Ovary (tissue), 7 donors: ENCODE measurements at regions not wholly inside any gene's neighbourhood (a gene's known extent, or its start where the extent isn't known, plus 50 kb on each side); places are given as distances from the start of the nearest gene placed in this dataset.
"Not testable (repeated sequence)": the region's sequence is repeated elsewhere in the genome, so short reads cannot be mapped to it uniquely, and the experiment has no call there.

Experiments used
- DNase-seq, 5 donors: peaks; one replicate each; pipeline ENCODE4 v3.0.0-alpha.2; 2019 to 2020
- H3K27ac ChIP-seq, 2 donors: fragments of 200-600 bp; one replicate each; pipeline versions ENCODE4 v1.5.1 to v1.8.0; 2019 to 2022
- H3K27me3 ChIP-seq: fragments of 200-600 bp; one replicate; pipeline ENCODE4 v1.8.0; 2022
- H3K36me3 ChIP-seq: fragments of 200-600 bp; sonication (generic); one replicate; pipeline ENCODE4 v1.5.1; 2019
- H3K4me1 ChIP-seq: one replicate; pipeline ENCODE4 v1.8.1; 2013; ENCODE audit warnings: mild to moderate bottlenecking, moderate library complexity; ENCODE audit not compliant: insufficient read depth
- H3K4me3 ChIP-seq: fragments of 200-600 bp; sonication (generic); one replicate; pipeline ENCODE4 v1.5.1; 2017
- H3K9me3 ChIP-seq, 2 donors: fragments of 200-600 bp in 1 of 2; sonication (generic) in 1 of 2; one replicate each; pipeline versions ENCODE4 v1.5.1 to v1.8.1; 2013 to 2019; ENCODE audit warnings: mild to moderate bottlenecking in 1 of 2, moderate library complexity in 1 of 2
- EP300 ChIP-seq: sonication (generic); formaldehyde crosslinking; IDR thresholded peaks from one replicate; pipeline ENCODE4 v1.6.1; 2017; ENCODE audit warnings: antibody characterized with exemption
- POLR2A ChIP-seq: fragments of 450-650 bp; IDR thresholded peaks from one replicate; pipeline ENCODE4 v1.6.1; 2017; ENCODE audit warnings: antibody characterized with exemption, mild to moderate bottlenecking, moderate library complexity
- WGBS, 3 donors: extraction: QIAGEN DNeasy Blood & Tissue Kit in 1 of 3; methylation state at CpG; one replicate each; pipeline versions ENCODE4 v1.1.5 to v1.1.7; 2013 to 2017; 5-methylcytosine and 5-hydroxymethylcytosine counted together
- intact Hi-C, 4 donors: fragments of 100-400 bp; cut with DNase I; formaldehyde crosslinking; loops; one replicate each; pipeline versions ENCODE4 v1.11.0 to v1.15.1; 2022 to 2023
- TF ChIP-seq, protein P1 (sequence below), 3 donors: fragments of 450-650 bp in 2 of 3; fragments of 200-600 bp in 1 of 3; IDR thresholded peaks; one replicate each; pipeline versions ENCODE4 v1.5.1 to v1.8.0; 2016 to 2022; ENCODE audit warnings: antibody characterized with exemption in 3 of 3, mild to moderate bottlenecking in 1 of 3
- donor health status: DM: no; HTN: no; CAD: no; lungs with moderate emphysema.
- donor health status: DM: no; HTN: no; CAD: no.
- donor health status: Bipolar disorder and iron deficiency.
- donor health status: DM: no; HTN: no; CAD: no.
- donor health status: DM: yes; HTN: yes; CAD: no.

DNA sequence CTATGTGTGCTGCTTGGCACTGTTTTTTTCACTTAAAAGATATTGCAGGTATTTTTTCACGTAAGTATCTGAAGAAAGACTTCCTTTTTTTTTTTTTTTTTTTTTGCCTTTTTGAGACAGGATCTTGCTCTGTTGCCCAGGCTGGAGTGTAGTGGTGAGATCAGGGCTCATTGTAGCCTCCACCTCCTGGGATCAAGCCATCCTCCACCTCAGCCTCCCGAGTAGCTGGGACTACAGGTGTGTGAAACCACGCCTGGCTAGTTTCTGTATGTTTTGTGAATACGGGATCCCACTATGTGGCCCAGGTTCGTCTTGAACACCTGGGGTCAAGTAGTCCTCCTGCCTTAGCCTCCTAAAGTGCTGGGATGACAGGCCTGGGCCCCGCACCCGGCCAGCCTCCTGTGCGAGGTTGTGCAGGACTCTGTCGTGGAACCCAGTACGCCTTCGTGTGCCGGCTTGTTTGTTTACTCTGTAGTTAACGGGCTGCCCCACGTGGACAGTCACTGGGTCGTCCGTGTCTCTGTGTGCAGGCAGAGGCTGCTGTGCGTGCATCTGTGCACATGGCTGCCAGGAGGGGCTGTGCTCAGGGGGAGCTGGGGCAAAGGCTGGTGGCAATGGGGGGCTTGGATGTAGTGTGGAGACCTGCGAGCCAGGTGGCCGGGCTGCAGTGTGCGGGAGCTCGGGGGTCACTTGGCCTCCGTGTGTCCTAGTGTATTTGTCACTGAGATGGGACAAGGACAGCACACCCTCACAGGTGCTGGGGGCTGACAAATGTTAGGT is 179.5 kb downstream of the ADRA2C start:
- no peak for DNase-seq
- Histone ChIP-seq H3K4me1 (no peaks in the 10 kb centered on the region), H3K36me3 (no peaks in the 10 kb centered on the region), H3K4me3 (no peak overlapping the region), H3K27me3 (no peaks in the 10 kb centered on the region), H3K9me3 (no peaks in the 10 kb centered on the region), H3K27ac (no peak overlapping the region)
- TF ChIP-seq, protein P1, sequence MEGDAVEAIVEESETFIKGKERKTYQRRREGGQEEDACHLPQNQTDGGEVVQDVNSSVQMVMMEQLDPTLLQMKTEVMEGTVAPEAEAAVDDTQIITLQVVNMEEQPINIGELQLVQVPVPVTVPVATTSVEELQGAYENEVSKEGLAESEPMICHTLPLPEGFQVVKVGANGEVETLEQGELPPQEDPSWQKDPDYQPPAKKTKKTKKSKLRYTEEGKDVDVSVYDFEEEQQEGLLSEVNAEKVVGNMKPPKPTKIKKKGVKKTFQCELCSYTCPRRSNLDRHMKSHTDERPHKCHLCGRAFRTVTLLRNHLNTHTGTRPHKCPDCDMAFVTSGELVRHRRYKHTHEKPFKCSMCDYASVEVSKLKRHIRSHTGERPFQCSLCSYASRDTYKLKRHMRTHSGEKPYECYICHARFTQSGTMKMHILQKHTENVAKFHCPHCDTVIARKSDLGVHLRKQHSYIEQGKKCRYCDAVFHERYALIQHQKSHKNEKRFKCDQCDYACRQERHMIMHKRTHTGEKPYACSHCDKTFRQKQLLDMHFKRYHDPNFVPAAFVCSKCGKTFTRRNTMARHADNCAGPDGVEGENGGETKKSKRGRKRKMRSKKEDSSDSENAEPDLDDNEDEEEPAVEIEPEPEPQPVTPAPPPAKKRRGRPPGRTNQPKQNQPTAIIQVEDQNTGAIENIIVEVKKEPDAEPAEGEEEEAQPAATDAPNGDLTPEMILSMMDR (IDR thresholded peaks at IDR 0.05): no peak
- TF ChIP-seq EP300 (no peak), POLR2A (no peak)
- WGBS, 3 donors: 87 to 91% (median 89%) methylated on average over 22 of the region's 22 CpGs
- intact Hi-C loops: no loop called here

GRCh38 chr4:3946553-3946952 is 180.4 kb downstream of the ADRA2C start:
- intact Hi-C loops, DNase-seq, H3K4me3 ChIP-seq, H3K4me1 ChIP-seq, H3K27ac ChIP-seq, H3K9me3 ChIP-seq, H3K36me3 ChIP-seq, H3K27me3 ChIP-seq: not testable (repeated sequence)
- WGBS, 3 donors: 88 to 95% (median 89%) methylated on average over 20 of the region's 20 CpGs

- H3K4me1 ChIP-seq, intact Hi-C loops: not testable (repeated sequence)
These were observed 181.6 kb downstream of the ADRA2C start for GRCh38 chr4:3947761-3948160.

GRCh38 chr4:3948210-3948609 is 182.0 kb downstream of the ADRA2C start:
- DNase-seq, H3K4me3 ChIP-seq, intact Hi-C loops, H3K4me1 ChIP-seq, H3K9me3 ChIP-seq, H3K27me3 ChIP-seq, H3K36me3 ChIP-seq, H3K27ac ChIP-seq: not testable (repeated sequence)
- 93 to 97% (median 94%) methylated on average over 5 of the region's 5 CpGs for WGBS, 3 donors

More at GRCh38 chr4:3947761-3948160, 181.6 kb downstream of the ADRA2C start:
- 87 to 93% (median 92%) methylated on average over 21 of the region's 21 CpGs for WGBS, 3 donors
- not testable (repeated sequence) for H3K4me3 ChIP-seq, H3K9me3 ChIP-seq, H3K27ac ChIP-seq, H3K36me3 ChIP-seq, DNase-seq, H3K27me3 ChIP-seq

DNA sequence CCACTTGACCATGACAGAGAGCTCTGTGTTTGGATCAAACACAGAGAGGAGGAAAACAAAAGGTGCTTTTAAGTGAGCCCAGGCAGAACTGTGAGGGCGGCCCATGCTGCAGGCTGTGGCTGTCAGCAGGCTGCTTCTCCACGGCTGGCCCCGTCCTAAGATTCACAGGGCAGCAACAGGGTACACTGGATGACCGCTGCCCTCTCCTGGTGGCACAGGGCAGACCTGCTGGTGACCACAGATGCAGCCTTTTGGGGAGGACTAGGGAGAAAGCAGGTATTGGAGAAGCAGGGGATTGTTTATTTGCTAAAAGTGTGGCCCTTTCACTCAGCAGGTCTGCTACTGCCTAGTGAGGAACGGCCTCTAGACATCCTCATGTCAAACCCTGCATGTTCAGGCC is 183.7 kb downstream of the ADRA2C start:
- WGBS, 3 donors: 60 to 66% (median 64%) methylated on average over 5 of the region's 5 CpGs
- H3K36me3 ChIP-seq, H3K4me3 ChIP-seq, H3K4me1 ChIP-seq, H3K27ac ChIP-seq, intact Hi-C loops, H3K27me3 ChIP-seq, H3K9me3 ChIP-seq: not testable (repeated sequence)
- DNase-seq: peak in 1 of 5 donors; percentile 33

DNA sequence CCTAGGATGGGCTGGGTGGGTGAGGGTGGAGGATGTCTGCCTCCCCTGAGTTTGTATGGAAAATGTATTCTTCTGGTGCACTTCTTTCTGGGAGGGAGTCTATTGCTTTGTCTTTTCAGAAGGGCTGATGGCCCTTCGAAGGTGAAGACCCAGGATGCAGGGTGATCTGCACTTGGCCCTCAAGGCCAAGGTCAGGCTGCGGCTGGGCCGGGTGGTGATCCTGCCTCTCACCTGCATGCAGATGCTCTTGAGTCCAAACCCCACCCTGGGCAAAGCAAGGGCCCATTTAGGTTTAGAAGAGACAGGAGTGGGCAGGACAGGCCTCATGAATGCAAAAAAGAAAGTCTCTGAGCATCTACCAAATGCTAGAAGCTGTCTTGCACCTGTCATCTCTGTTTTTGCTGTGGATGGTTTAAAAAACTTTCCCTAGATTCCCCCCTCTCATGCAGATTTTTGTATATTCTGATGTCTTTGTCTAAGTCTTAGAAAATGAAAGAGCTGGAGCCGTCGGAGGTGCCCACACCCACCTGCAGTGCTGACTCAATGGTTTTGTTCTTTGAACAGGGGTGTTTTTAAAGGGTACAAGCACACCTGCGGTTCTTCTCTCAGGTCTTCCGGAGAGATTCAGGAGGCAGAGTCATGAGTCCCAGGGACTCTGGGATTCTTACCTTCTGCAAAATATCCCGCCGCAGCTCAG is 186.4 kb downstream of the ADRA2C start:
- H3K27me3 ChIP-seq, intact Hi-C loops, DNase-seq, H3K4me3 ChIP-seq, H3K4me1 ChIP-seq, H3K27ac ChIP-seq, H3K36me3 ChIP-seq, H3K9me3 ChIP-seq: not testable (repeated sequence)
- 81 to 83% (median 82%) methylated on average over 9 of the region's 9 CpGs for WGBS, 3 donors

DNA sequence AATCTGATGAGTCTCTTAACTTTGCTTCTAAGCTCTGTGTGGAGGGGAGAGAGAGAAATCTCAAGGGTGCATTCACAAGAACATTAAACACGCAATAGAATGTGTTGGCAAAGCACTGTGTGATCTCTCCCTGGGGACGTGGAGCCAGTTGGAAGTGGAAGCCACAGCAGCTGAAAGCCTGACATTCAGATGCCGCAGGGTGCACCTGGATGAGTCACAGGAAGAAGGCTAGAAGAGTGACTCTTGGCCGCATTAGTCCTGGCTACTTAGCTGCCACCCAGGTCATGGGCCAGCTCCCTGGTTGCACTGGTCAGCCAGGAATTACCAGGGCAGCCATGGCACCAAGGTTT is 186.9 kb downstream of the ADRA2C start:
- intact Hi-C loops, DNase-seq, H3K27ac ChIP-seq, H3K9me3 ChIP-seq, H3K4me3 ChIP-seq, H3K27me3 ChIP-seq, H3K4me1 ChIP-seq, H3K36me3 ChIP-seq: not testable (repeated sequence)
- WGBS, 3 donors: 43 to 68% (median 56%) methylated on average over 3 to 4 of the region's 4 CpGs
